WTC11 (cell line): ENCODE measurements at regions not wholly inside any gene's neighbourhood (a gene's known extent, or its start where the extent isn't known, plus 50 kb on each side); places are given as distances from the start of the nearest gene placed in this dataset.

Source experiments
- ATAC-seq: fragments of 200-7000 bp; cut with Tn5 transposase; 2 replicates; pipeline ENCODE4 v1.10.0; 2021; ENCODE audit warnings: mild to moderate bottlenecking, moderate library complexity
- CTCF ChIA-PET: fragments of 300-600 bp; sonication (Branson Sonifier 250); formaldehyde crosslinking; loops from one replicate; lab custom pipeline; 2021; ENCODE audit warnings: antibody characterized with exemption; lab: Charles Lee
- POLR2A ChIA-PET: fragments of 350-600 bp; sonication (Branson Sonifier 250); formaldehyde crosslinking; loops from one replicate; lab custom pipeline; 2021; ENCODE audit warnings: antibody characterized with exemption; lab: Charles Lee
- DNase-seq: peaks from one replicate; pipeline ENCODE4 v3.0.0; 2021; ENCODE audit warnings: low spot score
- H3K27ac Mint-ChIP-seq: 2 replicates; pipeline ENCODE4 v1.8.0; 2021; ENCODE audit warnings: mixed read lengths
- H3K27me3 Mint-ChIP-seq: 2 replicates; pipeline ENCODE4 v1.8.0; 2021; ENCODE audit warnings: low read depth, mild to moderate bottlenecking, moderate library complexity, mixed read lengths
- H3K36me3 Mint-ChIP-seq: 2 replicates; pipeline ENCODE4 v1.8.0; 2021; ENCODE audit warnings: mixed read lengths
- H3K4me1 Mint-ChIP-seq: 2 replicates; pipeline ENCODE4 v1.8.0; 2022; ENCODE audit warnings: mixed read lengths
- H3K4me3 Mint-ChIP-seq: 2 replicates; pipeline ENCODE4 v1.8.0; 2021; ENCODE audit warnings: mild to moderate bottlenecking, moderate library complexity, mixed read lengths
- H3K9me3 Mint-ChIP-seq: 2 replicates; pipeline ENCODE4 v1.8.0; 2021; ENCODE audit warnings: mixed read lengths
- ARID4B ChIP-seq: sonication (generic); formaldehyde crosslinking; IDR thresholded peaks from 2 replicates; pipeline ENCODE4 v1.8.0; 2023; ENCODE audit warnings: missing genetic modification reagents, mild to moderate bottlenecking, borderline replicate concordance
- ATF1 ChIP-seq: sonication (generic); formaldehyde crosslinking; IDR thresholded peaks from 2 replicates; pipeline ENCODE4 v1.8.1; 2023; ENCODE audit warnings: mild to moderate bottlenecking, moderate library complexity, missing genetic modification reagents
- ATF2 ChIP-seq: sonication (generic); formaldehyde crosslinking; IDR thresholded peaks from 2 replicates; pipeline ENCODE4 v1.8.1; 2022; ENCODE audit warnings: low read depth, missing genetic modification reagents, borderline replicate concordance
- ATF3 ChIP-seq: sonication (generic); formaldehyde crosslinking; conservative IDR thresholded peaks from 2 replicates; pipeline ENCODE4 v1.8.1; 2022; ENCODE audit warnings: mild to moderate bottlenecking, missing genetic modification reagents
- CBFB ChIP-seq: sonication (generic); formaldehyde crosslinking; IDR thresholded peaks from 2 replicates; pipeline ENCODE4 v1.8.1; 2022; ENCODE audit warnings: mild to moderate bottlenecking, low read depth, missing genetic modification reagents
- E2F4 ChIP-seq: sonication (generic); formaldehyde crosslinking; IDR thresholded peaks from 2 replicates; pipeline ENCODE4 v1.8.1; 2022; ENCODE audit warnings: low read depth, mild to moderate bottlenecking, moderate library complexity, missing genetic modification reagents, borderline replicate concordance
- ESRRA ChIP-seq: sonication (generic); formaldehyde crosslinking; IDR thresholded peaks from 2 replicates; pipeline ENCODE4 v1.8.1; 2022; ENCODE audit warnings: mild to moderate bottlenecking, missing genetic modification reagents, borderline replicate concordance
- FOXJ3 ChIP-seq: sonication (generic); formaldehyde crosslinking; IDR thresholded peaks from 2 replicates; pipeline ENCODE4 v1.9.0; 2021; ENCODE audit warnings: missing genetic modification reagents, mild to moderate bottlenecking, borderline replicate concordance
- GRHL2 ChIP-seq: fragments of 250-450 bp; sonication (Bioruptor Pico); IDR thresholded peaks from 2 replicates; pipeline ENCODE4 v1.8.0; 2022; ENCODE audit warnings: mild to moderate bottlenecking, moderate library complexity; ENCODE audit not compliant: insufficient replicate concordance, severe bottlenecking
- IRF1 ChIP-seq: sonication (generic); formaldehyde crosslinking; IDR thresholded peaks from 2 replicates; pipeline ENCODE4 v1.8.0; 2023; ENCODE audit warnings: missing genetic modification reagents
- JAZF1 ChIP-seq: fragments of 250-450 bp; sonication (Bioruptor Pico); IDR thresholded peaks from 2 replicates; pipeline ENCODE4 v1.9.0; 2021; ENCODE audit warnings: moderate library complexity, mild to moderate bottlenecking, inconsistent platforms
- OVOL2 ChIP-seq: fragments of 250-450 bp; sonication (Bioruptor Pico); IDR thresholded peaks from 2 replicates; pipeline ENCODE4 v1.9.0; 2021; ENCODE audit warnings: mild to moderate bottlenecking, borderline replicate concordance
- PRRX2 ChIP-seq: fragments of 250-450 bp; sonication (Bioruptor Pico); IDR thresholded peaks from 2 replicates; pipeline ENCODE4 v1.8.0; 2021; ENCODE audit warnings: mild to moderate bottlenecking
- SMAD3 ChIP-seq: sonication (generic); formaldehyde crosslinking; IDR thresholded peaks from 2 replicates; pipeline ENCODE4 v1.8.0; 2022; ENCODE audit warnings: missing genetic modification reagents, mild to moderate bottlenecking, borderline replicate concordance
- SOX15 ChIP-seq: fragments of 250-450 bp; sonication (Bioruptor Pico); IDR thresholded peaks from 2 replicates; pipeline ENCODE4 v1.9.0; 2021; ENCODE audit warnings: mild to moderate bottlenecking
- SP1 ChIP-seq: sonication (generic); formaldehyde crosslinking; conservative IDR thresholded peaks from 2 replicates; pipeline ENCODE4 v1.8.1; 2022; ENCODE audit warnings: missing genetic modification reagents
- TEAD1 ChIP-seq: sonication (generic); formaldehyde crosslinking; IDR thresholded peaks from 2 replicates; pipeline ENCODE4 v1.8.0; 2022; ENCODE audit warnings: mild to moderate bottlenecking, missing genetic modification reagents
- ZBTB21 ChIP-seq: sonication (generic); formaldehyde crosslinking; IDR thresholded peaks from 2 replicates; pipeline ENCODE4 v1.8.1; 2023; ENCODE audit warnings: mild to moderate bottlenecking, missing genetic modification reagents, borderline replicate concordance
- ZNF219 ChIP-seq: sonication (generic); formaldehyde crosslinking; IDR thresholded peaks from 2 replicates; pipeline ENCODE4 v1.8.0; 2023; ENCODE audit warnings: missing genetic modification reagents, mild to moderate bottlenecking, borderline replicate concordance
- ZNF317 ChIP-seq: sonication (generic); formaldehyde crosslinking; IDR thresholded peaks from 2 replicates; pipeline ENCODE4 v1.8.1; 2023; ENCODE audit warnings: low read depth, mild to moderate bottlenecking, moderate library complexity, missing genetic modification reagents, borderline replicate concordance
- ZNF423 ChIP-seq: fragments of 250-450 bp; sonication (Bioruptor Pico); IDR thresholded peaks from 2 replicates; pipeline ENCODE4 v2.1.2; 2022; ENCODE audit warnings: mild to moderate bottlenecking, moderate library complexity
- ZNF512 ChIP-seq: sonication (generic); formaldehyde crosslinking; IDR thresholded peaks from 2 replicates; pipeline ENCODE4 v1.8.1; 2022; ENCODE audit warnings: missing genetic modification reagents, borderline replicate concordance
- ZNF671 ChIP-seq: fragments of 250-450 bp; sonication (Bioruptor Pico); IDR thresholded peaks from 2 replicates; pipeline ENCODE4 v1.8.0; 2021; ENCODE audit warnings: mild to moderate bottlenecking
- ZSCAN18 ChIP-seq: fragments of 250-450 bp; sonication (Bioruptor Pico); IDR thresholded peaks from 2 replicates; pipeline ENCODE4 v2.1.2; 2022; ENCODE audit warnings: mild to moderate bottlenecking, moderate library complexity

GRCh38 chr1:218667781-218668516 is 322.8 kb downstream of the TGFB2 start:
- H3K36me3 Mint-ChIP-seq: peaks cover 3% of the 10 kb centered on the region; the same call in 1 of the 2 replicates
- ChIA-PET POLR2A (no interaction called here), CTCF (no interaction called here)
- no peak overlapping the region for H3K27ac Mint-ChIP-seq
- H3K9me3 Mint-ChIP-seq: peaks cover 21% of the 10 kb centered on the region
- TF ChIP-seq ESRRA (CRISPR knock-in tag): no peak
- TF ChIP-seq ATF1: no peak
- TF ChIP-seq JAZF1 (CRISPR knock-in tag): no peak
- no peak for TF ChIP-seq PRRX2 (CRISPR knock-in tag)
- TF ChIP-seq ZNF671: no peak
- TF ChIP-seq ATF2 (CRISPR knock-in tag): no peak
- no peak for TF ChIP-seq ZNF512 (CRISPR knock-in tag)
- no peak for TF ChIP-seq ZBTB21 (CRISPR knock-in tag)
- no peak for TF ChIP-seq SP1 (CRISPR knock-in tag)
- TF ChIP-seq SMAD3 (CRISPR knock-in tag): no peak
- TF ChIP-seq E2F4: no peak
- TF ChIP-seq TEAD1 (CRISPR knock-in tag): no peak
- TF ChIP-seq ZNF219: no peak
- no peak overlapping the region for H3K4me3 Mint-ChIP-seq
- ATAC-seq (no peak), DNase-seq (no peak)
- H3K27me3 Mint-ChIP-seq: no peaks in the 10 kb centered on the region
- no peaks in the 10 kb centered on the region for H3K4me1 Mint-ChIP-seq

- H3K27me3 Mint-ChIP-seq: no peaks in the 10 kb centered on the region
- peaks cover 21% of the 10 kb centered on the region for H3K9me3 Mint-ChIP-seq
- ATAC-seq (no peak), DNase-seq (no peak)
- H3K4me3 Mint-ChIP-seq: no peak overlapping the region
- H3K36me3 Mint-ChIP-seq: peaks cover 3% of the 10 kb centered on the region; the same call in 1 of the 2 replicates
- H3K27ac Mint-ChIP-seq: no peak overlapping the region
- CTCF ChIA-PET: no interaction called here
- POLR2A ChIA-PET: no interaction called here
- H3K4me1 Mint-ChIP-seq: peaks cover 4% of the 10 kb centered on the region
- TF ChIP-seq FOXJ3 (no peak), ZNF423 (CRISPR knock-in tag) (no peak), CBFB (no peak), ZSCAN18 (CRISPR knock-in tag) (no peak), GRHL2 (CRISPR knock-in tag) (no peak), SOX15 (CRISPR knock-in tag) (no peak), ATF3 (CRISPR knock-in tag) (no peak), IRF1 (CRISPR knock-in tag) (no peak), ARID4B (CRISPR knock-in tag) (no peak), OVOL2 (no peak), TEAD1 (CRISPR knock-in tag) (no peak), ZNF317 (CRISPR knock-in tag) (no peak)
Observed at GRCh38 chr1:218669431-218669830, 324.3 kb downstream of the TGFB2 start.
